ENCODE measurements at regions not wholly inside any gene's neighbourhood (a gene's known extent, or its start where the extent isn't known, plus 50 kb on each side); places are given as distances from the start of the nearest gene placed in this dataset.
A peak's percentile ranks its signal among the peaks of the same experiment; 100 is the strongest.
"Not testable (repeated sequence)": the region's sequence is repeated elsewhere in the genome, so short reads cannot be mapped to it uniquely, and the experiment has no call there.

- DNase-seq: no peak
Observed at GRCh38 chr1:172717722-172718465, 59.0 kb downstream of the FASLG start.

GRCh38 chr1:172719066-172719627, 60.2 kb downstream of the FASLG start:
- DNase-seq: no peak

GRCh38 chr1:172719694-172720138, 60.8 kb downstream of the FASLG start:
- DNase-seq: peak; percentile 2

GRCh38 chr1:172720339-172720738, 61.4 kb downstream of the FASLG start:
- DNase-seq: no peak

- no peak for DNase-seq
Observed at GRCh38 chr1:172723251-172723650, 64.3 kb downstream of the FASLG start.

- DNase-seq: no peak
Observed at GRCh38 chr1:172724232-172724631, 65.3 kb downstream of the FASLG start.

GRCh38 chr1:172724765-172725613, 66.1 kb downstream of the FASLG start:
- DNase-seq: no peak

- no peak for DNase-seq
Observed at GRCh38 chr1:172726740-172727139, 67.8 kb downstream of the FASLG start.

GRCh38 chr1:172727275-172727857, 68.5 kb downstream of the FASLG start:
- DNase-seq: no peak

GRCh38 chr1:172727956-172728603, 69.2 kb downstream of the FASLG start:
- peak; percentile 27 for DNase-seq

- not testable (repeated sequence) for DNase-seq
Observed at GRCh38 chr1:172728705-172729104, 69.8 kb downstream of the FASLG start.

GRCh38 chr1:172732427-172732826, 73.5 kb downstream of the FASLG start:
- DNase-seq: no peak

GRCh38 chr1:172733815-172734214, 74.9 kb downstream of the FASLG start:
- no peak for DNase-seq

GRCh38 chr1:172738389-172738788, 79.5 kb downstream of the FASLG start:
- DNase-seq: no peak

- peak; percentile 32 for DNase-seq
Observed at GRCh38 chr1:172742599-172743500, 83.9 kb downstream of the FASLG start.

GRCh38 chr1:172745014-172745413, 86.1 kb downstream of the FASLG start:
- DNase-seq: peak; percentile 8

GRCh38 chr1:172746091-172746949, 87.4 kb downstream of the FASLG start:
- no peak for DNase-seq

GRCh38 chr1:172748201-172748600, 89.3 kb downstream of the FASLG start:
- DNase-seq: no peak

- no peak for DNase-seq
Observed at GRCh38 chr1:172751683-172752082, 92.8 kb downstream of the FASLG start.

GRCh38 chr1:172753964-172754363, 95.1 kb downstream of the FASLG start:
- DNase-seq: no peak

GRCh38 chr1:172754609-172755008, 95.7 kb downstream of the FASLG start:
- DNase-seq: no peak
